K562 (cell line): ENCODE measurements at regions not wholly inside any gene's neighbourhood (a gene's known extent, or its start where the extent isn't known, plus 50 kb on each side); places are given as distances from the start of the nearest gene placed in this dataset.

ENCODE experiments used
- ATAC-seq: fragments of 200-7000 bp; cut with Tn5 transposase; 3 replicates; pipeline ENCODE4 v1.9.1; 2020; ENCODE audit warnings: moderate library complexity
- BruUV-seq: library from RNA; stranded (reverse); fragments of 400-500 nt; replicated peaks from 2 replicates; lab custom pipeline; 2021; lab: Mats Ljungman, UMichigan
- CTCF ChIA-PET: fragments of 300-600 bp; formaldehyde crosslinking; extraction: SDS; loops from one replicate; lab custom pipeline; 2021; ENCODE audit warnings: low intra/inter-chr PET ratio; lab: Yijun Ruan, JAX
- POLR2A ChIA-PET: fragments of 300-600, 350-650 bp; sonication (Branson Sonifier 250); formaldehyde crosslinking; extraction: SDS; loops from one replicate; lab custom pipeline; 2021; ENCODE audit warnings: antibody characterized with exemption, inconsistent platforms; lab: Yijun Ruan, JAX
- DNase-seq, 4 experiments: peaks; one replicate each; pipeline versions ENCODE4 v3.0.0 to v3.0.0-alpha.2; 2011 to 2018; ENCODE audit warnings: low spot score in 3 of 4, mixed read lengths in 3 of 4; ENCODE audit errors: extremely low read depth in 1 of 4
- FAIRE-seq: peaks from 2 replicates; lab custom pipeline; 2011; peaks lifted over from hg19 to GRCh38; lab: Jason Lieb, UNC
- H2AFZ ChIP-seq: 2 replicates; pipeline ENCODE4 v1.6.0; 2011; ENCODE audit warnings: low read depth, low read length, control low read depth, inconsistent platforms
- H3K27ac ChIP-seq: fragments of 200-600 bp; 3 replicates; pipeline ENCODE4 v1.8.0; 2011; ENCODE audit warnings: low read depth, mild to moderate bottlenecking, control low read depth, inconsistent platforms, low read length, moderate library complexity, mixed read lengths; ENCODE audit errors: extremely low read depth
- H3K27me3 ChIP-seq, 2 experiments: fragments of 300-600 bp in 1 of 2; 2 replicates in 1 of 2; 3 replicates in 1 of 2; pipeline versions ENCODE4 v1.6.0 to v1.8.0; 2011; ENCODE audit warnings: inconsistent platforms in 2 of 2, low read length in 2 of 2, mild to moderate bottlenecking in 1 of 2, mixed read lengths in 1 of 2, moderate library complexity in 1 of 2; ENCODE audit not compliant: control insufficient read depth in 2 of 2, insufficient read depth in 2 of 2
- H3K36me3 ChIP-seq: fragments of 300-600 bp; 3 replicates; pipeline ENCODE4 v1.8.0; 2011; ENCODE audit warnings: mild to moderate bottlenecking, low read length, inconsistent platforms; ENCODE audit not compliant: control insufficient read depth, insufficient read depth
- H3K4me1 ChIP-seq, 2 experiments: fragments of 200-600 bp in 1 of 2; replicated peaks in 1 of 2; 2 replicates in 1 of 2; 3 replicates in 1 of 2; pipeline versions ENCODE4 v1.5.1 to v1.8.0; 2011; ENCODE audit warnings: inconsistent platforms in 2 of 2, low read length in 2 of 2, mild to moderate bottlenecking in 1 of 2, mixed read lengths in 1 of 2, moderate library complexity in 1 of 2; ENCODE audit not compliant: control insufficient read depth in 2 of 2, insufficient read depth in 2 of 2
- H3K4me2 ChIP-seq: 2 replicates; pipeline ENCODE4 v1.6.1; 2011; ENCODE audit warnings: low read length, control low read depth, inconsistent platforms, mixed read lengths; ENCODE audit not compliant: insufficient read depth
- H3K4me3 ChIP-seq: fragments of 200-600 bp; sonication (generic), shearing (Covaris generic); 2 replicates; pipeline ENCODE4 v1.5.1; 2016; ENCODE audit warnings: control low read depth, inconsistent platforms
- H3K79me2 ChIP-seq: fragments of 200-600 bp; 3 replicates; pipeline ENCODE4 v1.8.0; 2011; ENCODE audit warnings: low read length, inconsistent platforms; ENCODE audit not compliant: control insufficient read depth, insufficient read depth
- H3K9ac ChIP-seq, 2 experiments: 2 replicates each; pipeline versions ENCODE4 v1.6.0 to v1.6.1; 2011; ENCODE audit warnings: low read depth in 2 of 2, low read length in 2 of 2, control low read depth in 1 of 2, inconsistent platforms in 1 of 2, mild to moderate bottlenecking in 1 of 2, mixed read lengths in 1 of 2; ENCODE audit not compliant: insufficient read depth in 1 of 2
- H3K9me1 ChIP-seq: one replicate; pipeline ENCODE4 v1.6.0; 2011; ENCODE audit warnings: inconsistent platforms, mild to moderate bottlenecking, low read length, moderate library complexity; ENCODE audit not compliant: control insufficient read depth, insufficient read depth
- H3K9me3 ChIP-seq: replicated peaks from 2 replicates; pipeline ENCODE4 v1.5.1; 2011; ENCODE audit warnings: low read depth, low read length, inconsistent platforms; ENCODE audit not compliant: control insufficient read depth, insufficient read depth
- H4K20me1 ChIP-seq: replicated peaks from 2 replicates; pipeline ENCODE4 v1.6.1; 2011; ENCODE audit warnings: low read length, inconsistent platforms, mixed read lengths; ENCODE audit not compliant: control insufficient read depth, insufficient read depth
- ARID4B ChIP-seq: sonication (generic); formaldehyde crosslinking; IDR thresholded peaks from 2 replicates; pipeline ENCODE4 v1.8.0; 2022; ENCODE audit warnings: mild to moderate bottlenecking, missing genetic modification reagents
- BHLHE40 ChIP-seq: IDR thresholded peaks from 2 replicates; pipeline ENCODE4 v1.6.1; 2011; ENCODE audit warnings: low read length, improper control_type of control experiment
- CREBBP ChIP-seq: IDR thresholded peaks from one replicate; pipeline ENCODE4 v1.6.1; 2012; ENCODE audit warnings: low read depth, mild to moderate bottlenecking, control low read depth, inconsistent platforms, low read length
- HIVEP1 ChIP-seq: fragments of 250-450 bp; sonication (Bioruptor Pico); IDR thresholded peaks from 2 replicates; pipeline ENCODE4 v1.4.0; 2020; ENCODE audit warnings: mild to moderate bottlenecking
- HOXB6 ChIP-seq: fragments of 250-450 bp; sonication (Bioruptor Pico); IDR thresholded peaks from 2 replicates; pipeline ENCODE4 v1.5.1; 2022; ENCODE audit warnings: mild to moderate bottlenecking, borderline replicate concordance
- HSF4 ChIP-seq: fragments of 250-450 bp; sonication (Bioruptor Pico); IDR thresholded peaks from 2 replicates; pipeline ENCODE4 v2.1.2; 2022; ENCODE audit warnings: mild to moderate bottlenecking, moderate library complexity, borderline replicate concordance
- MTA2 ChIP-seq: fragments of 450-650 bp; IDR thresholded peaks from 2 replicates; pipeline ENCODE4 v1.6.1; 2016; ENCODE audit warnings: low read depth
- NCOA6 ChIP-seq: fragments of 450-650 bp; IDR thresholded peaks from 2 replicates; pipeline ENCODE4 v1.6.1; 2017; ENCODE audit warnings: mild to moderate bottlenecking
- PRDM10 ChIP-seq: fragments of 450-650 bp; IDR thresholded peaks from 2 replicates; pipeline ENCODE4 v1.6.1; 2018; ENCODE audit not compliant: partially characterized antibody
- RCOR1 ChIP-seq, 2 experiments: IDR thresholded peaks; 2 replicates each; pipeline ENCODE4 v1.6.1; 2012; ENCODE audit warnings: low read depth in 2 of 2, low read length in 2 of 2, borderline replicate concordance in 1 of 2, improper control_type of control experiment in 1 of 2
- ZNF23 ChIP-seq: fragments of 250-450 bp; sonication (Bioruptor Pico); IDR thresholded peaks from 2 replicates; pipeline ENCODE4 v1.4.0; 2020; ENCODE audit warnings: mild to moderate bottlenecking
- ZNF444 ChIP-seq: fragments of 250-450 bp; sonication (Bioruptor Pico); IDR thresholded peaks from 2 replicates; pipeline ENCODE4 v1.4.0; 2020; ENCODE audit warnings: mild to moderate bottlenecking, moderate library complexity
- ZNF644 ChIP-seq: fragments of 200-800 bp; sonication (Bioruptor generic); IDR thresholded peaks from 2 replicates; pipeline ENCODE4 v1.6.1; 2016; ENCODE audit warnings: low read depth, missing genetic modification characterization, missing compliant biosample characterization
- ZNF699 ChIP-seq: fragments of 250-450 bp; sonication (Bioruptor Pico); IDR thresholded peaks from 2 replicates; pipeline ENCODE4 v1.8.0; 2021; ENCODE audit warnings: mild to moderate bottlenecking, moderate library complexity; ENCODE audit not compliant: insufficient replicate concordance
- ZNF75A ChIP-seq: fragments of 450-650 bp; formaldehyde crosslinking; IDR thresholded peaks from 2 replicates; pipeline ENCODE4 v1.4.0; 2020; ENCODE audit warnings: mild to moderate bottlenecking
- WGBS: fragments of 100-300 bp; shearing (Covaris generic); methylation state at CpG from one replicate; pipeline ENCODE4 v1.1.6; 2016; ENCODE audit warnings: low coverage, mixed read lengths; ENCODE audit not compliant: insufficient coverage; ENCODE audit errors: missing lambda C conversion rate; 5-methylcytosine and 5-hydroxymethylcytosine counted together
- in situ Hi-C: fragments of 300-500 bp; cut with MboI; formaldehyde crosslinking; loops from 4 replicates; pipeline ENCODE4 v1.15.0; 2018; ENCODE audit warnings: inconsistent platforms, mixed read lengths
- intact Hi-C: fragments of 100-400 bp; cut with micrococcal nuclease; formaldehyde crosslinking; loops from 2 replicates; pipeline ENCODE4 v1.14.2; 2022

GRCh38 chr4:41465146-41465761, 72.7 kb upstream of the LIMCH1 start:
- ATAC-seq (no peak), FAIRE-seq (no peak), DNase-seq (no peak)
- CTCF ChIA-PET, result no interaction called here
- H3K4me1 ChIP-seq, result no peaks in the 10 kb centered on the region
- TF ChIP-seq ARID4B (CRISPR knock-in tag) (no peak), ZNF644 (no peak), CREBBP (no peak), RCOR1 (IDR thresholded peaks at IDR 0.05; ENCODE audit: borderline replicate concordance in 1 of 2, low read depth in 2 of 2, low read length in 2 of 2) (no peak), HOXB6 (CRISPR knock-in tag) (no peak), ZNF444 (CRISPR knock-in tag) (no peak), NCOA6 (no peak), BHLHE40 (no peak), HIVEP1 (CRISPR knock-in tag) (no peak), ZNF23 (no peak), PRDM10 (no peak), ZNF75A (CRISPR knock-in tag) (no peak), ZNF699 (CRISPR knock-in tag) (no peak), MTA2 (no peak), HSF4 (CRISPR knock-in tag) (no peak)
- no peaks in the 10 kb centered on the region for H3K27me3 ChIP-seq
- H3K36me3 ChIP-seq, result no peaks in the 10 kb centered on the region
- H3K4me2 ChIP-seq, result no peak overlapping the region
- POLR2A ChIA-PET, result no interaction called here
- no peak overlapping the region for H3K9ac ChIP-seq
- H2AFZ ChIP-seq, result no peak overlapping the region
- H3K79me2 ChIP-seq, result no peaks in the 10 kb centered on the region
- H4K20me1 ChIP-seq, result no peaks in the 10 kb centered on the region
- intact Hi-C loops, result no loop called here
- no peaks in the 10 kb centered on the region for H3K9me3 ChIP-seq
- no TSS peak for BruUV-seq
- no peaks in the 10 kb centered on the region for H3K9me1 ChIP-seq
- in situ Hi-C loops, result no loop called here
- 3% methylated on average over 5 of the region's 5 CpGs for WGBS
- no peak overlapping the region for H3K27ac ChIP-seq
- no peak overlapping the region for H3K4me3 ChIP-seq
